ENCODE measurements at regions not wholly inside any gene's neighbourhood (a gene's known extent, or its start where the extent isn't known, plus 50 kb on each side); places are given as distances from the start of the nearest gene placed in this dataset.
"Not testable (repeated sequence)": the region's sequence is repeated elsewhere in the genome, so short reads cannot be mapped to it uniquely, and the experiment has no call there.

DNA sequence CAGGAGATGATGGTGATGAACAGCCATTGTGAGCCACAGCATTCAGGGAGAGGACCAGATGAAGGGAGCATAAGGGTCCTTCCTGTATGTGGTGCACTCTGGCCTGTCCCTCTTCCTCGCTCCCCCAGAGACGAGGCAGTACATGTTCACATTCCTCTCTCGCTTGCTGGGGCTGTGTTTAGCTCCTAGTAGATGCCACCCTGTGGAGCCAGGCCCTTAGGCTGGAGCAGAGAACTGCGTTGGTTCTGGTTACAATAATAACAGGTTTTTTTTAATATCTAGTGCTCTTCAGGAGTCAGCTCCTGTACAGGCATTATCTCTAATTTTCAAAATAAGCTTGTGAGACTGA, 171.1 kb upstream of the MYT1L start:
- DNase-seq, result no peak

DNA sequence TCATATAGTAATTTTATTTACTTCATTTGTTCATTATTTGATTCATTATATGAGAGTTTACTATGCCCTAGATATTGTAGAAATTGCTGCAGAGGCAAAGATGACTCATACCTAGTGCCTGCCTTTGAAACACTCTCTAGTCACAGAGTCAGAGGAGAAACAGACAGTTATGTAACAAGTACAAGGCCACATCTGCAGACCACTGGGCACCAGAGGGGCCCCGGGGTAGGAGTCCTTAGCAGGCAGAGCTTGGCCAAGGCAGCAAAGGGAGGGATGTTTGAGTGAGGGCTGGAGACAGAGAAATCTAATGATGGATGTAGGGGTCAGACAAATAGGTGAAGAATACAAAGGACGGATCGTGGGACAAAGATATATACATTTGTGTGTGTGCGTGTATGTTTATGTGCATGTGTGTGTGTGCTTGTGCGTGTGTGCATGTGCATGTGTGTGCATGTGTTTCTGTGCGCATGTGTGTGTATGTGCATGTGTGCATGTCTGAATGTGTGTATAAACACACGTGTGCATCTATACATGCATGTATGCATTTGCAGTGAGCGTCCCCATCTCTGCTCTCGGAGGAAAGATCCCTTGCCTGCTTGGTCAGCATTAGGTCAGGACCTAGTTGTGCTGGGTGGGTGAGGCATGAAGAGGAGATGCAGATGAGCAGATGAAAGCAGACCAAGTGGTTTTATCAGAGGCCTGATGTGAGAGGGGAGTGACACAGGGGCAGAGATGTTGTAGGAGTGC, 170.6 kb upstream of the MYT1L start:
- no peak for DNase-seq

DNA sequence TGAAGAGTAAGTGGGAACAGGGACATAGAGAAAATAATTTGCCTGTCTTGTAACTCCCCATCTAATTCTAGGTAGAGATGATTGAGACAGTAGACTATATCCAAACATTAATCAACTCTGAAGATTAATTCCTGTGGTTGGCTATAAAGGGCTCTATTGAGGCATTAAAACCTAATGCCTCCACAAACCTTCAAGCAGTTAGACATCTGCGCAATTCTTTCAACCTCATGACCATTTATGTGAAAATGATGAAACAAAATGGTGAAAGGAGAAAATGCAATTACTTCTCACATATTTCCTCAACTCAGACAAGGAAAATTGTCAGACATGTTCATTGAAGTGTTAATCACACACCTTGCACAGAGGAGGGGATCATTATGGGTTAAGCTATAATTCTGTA, 164.5 kb upstream of the MYT1L start:
- no peak for DNase-seq

DNA sequence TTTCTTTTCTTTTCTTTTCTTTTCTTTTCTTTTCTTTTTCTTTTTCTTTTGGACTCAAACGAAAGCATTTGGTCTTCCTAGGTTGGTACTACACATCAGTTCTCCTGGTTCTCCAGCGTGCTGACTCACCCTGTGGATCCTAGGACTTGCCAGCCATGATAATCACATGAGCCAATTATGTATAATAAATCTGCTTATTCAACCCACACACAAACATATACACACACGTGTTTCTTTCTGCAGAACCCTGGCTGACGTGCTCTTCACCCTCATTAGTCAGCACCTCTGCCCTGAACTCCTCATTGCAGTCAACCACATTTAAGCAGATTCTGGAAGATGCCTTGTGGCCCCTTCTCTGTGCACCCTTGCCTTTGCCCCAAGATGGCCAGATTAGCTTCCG, 162.4 kb upstream of the MYT1L start:
- DNase-seq, result no peak

DNA sequence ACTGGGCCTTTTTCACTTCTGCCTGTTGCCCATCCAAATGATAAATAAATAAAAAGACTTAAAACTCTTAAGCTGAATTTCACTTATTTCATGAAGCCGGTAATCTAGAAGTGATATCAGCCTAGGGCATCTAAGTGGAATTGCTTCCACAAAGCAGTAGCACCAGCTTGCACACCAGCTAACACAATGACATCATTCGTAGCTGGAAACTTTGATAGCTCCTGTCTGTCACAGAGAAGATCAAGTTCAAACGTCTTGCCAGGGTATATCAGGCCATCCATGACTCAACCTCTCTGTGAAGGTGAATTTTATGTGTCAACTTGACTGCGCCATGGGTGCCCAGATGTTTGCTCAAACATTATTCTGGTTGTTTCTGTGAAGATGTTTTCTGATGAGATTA, 161.7 kb upstream of the MYT1L start:
- DNase-seq, result no peak

DNA sequence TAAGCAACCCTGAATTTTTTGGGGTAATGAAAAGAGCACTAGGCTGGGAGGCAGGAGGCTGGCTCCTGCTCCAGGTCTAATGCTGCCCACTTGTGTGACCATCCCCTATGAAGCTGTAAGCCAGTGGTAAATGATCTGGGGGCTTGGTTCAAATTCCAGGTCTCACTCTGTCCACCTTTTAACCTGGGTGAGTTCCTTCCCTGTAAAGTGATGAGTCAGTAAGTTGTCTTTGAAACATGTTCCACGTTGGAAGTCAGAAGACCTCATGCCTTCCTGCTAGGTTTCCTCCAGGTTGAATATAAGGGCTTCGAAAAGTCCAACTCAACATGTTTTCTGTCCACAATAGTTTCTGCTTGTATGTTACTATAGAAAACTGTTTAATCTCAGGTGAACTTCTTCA, 160.9 kb upstream of the MYT1L start:
- no peak for DNase-seq

DNA sequence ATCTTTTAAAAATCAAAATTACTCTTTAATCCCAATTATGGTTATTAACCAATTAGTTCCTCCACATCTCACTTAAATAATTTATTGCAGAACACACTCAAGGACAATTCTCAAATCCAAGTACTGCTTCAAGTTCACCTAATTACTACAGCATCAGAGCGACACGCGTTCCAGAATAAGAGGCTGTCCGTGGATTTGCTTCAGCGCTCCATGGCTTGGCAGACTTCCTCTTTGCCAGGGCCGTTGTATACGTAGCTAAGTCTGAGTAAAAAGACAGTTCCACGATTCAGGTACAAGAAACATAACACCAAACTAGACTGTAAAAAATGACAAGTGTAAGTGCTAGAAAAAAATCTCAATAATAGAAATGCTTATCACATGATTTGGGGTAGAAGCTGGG, 153.2 kb upstream of the MYT1L start:
- no peak for DNase-seq

DNA sequence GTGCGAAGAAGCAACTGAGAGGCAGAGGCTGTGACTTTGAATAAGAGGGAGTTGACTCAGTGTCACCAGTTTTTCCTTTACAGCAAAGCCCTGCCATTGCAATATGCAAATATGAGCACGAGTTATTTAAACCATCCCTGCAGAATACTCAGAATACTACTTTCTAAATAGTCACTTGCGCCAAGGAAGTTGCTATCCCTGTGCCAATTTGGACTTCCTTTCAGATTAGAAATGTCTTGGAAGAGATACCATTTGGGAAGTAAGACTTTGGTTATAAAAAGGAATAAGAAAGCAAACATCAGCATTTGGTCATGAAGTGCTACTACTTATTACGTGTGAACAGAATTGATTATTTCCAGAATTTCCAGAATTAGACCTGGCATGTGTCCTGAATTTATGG, 151.8 kb upstream of the MYT1L start:
- no peak for DNase-seq

- DNase-seq, result peak; percentile 90
Measured at GRCh38 chr2:2472881-2473280, 141.8 kb upstream of the MYT1L start.

GRCh38 chr2:2472044-2472443, 141.0 kb upstream of the MYT1L start:
- no peak for DNase-seq

DNA sequence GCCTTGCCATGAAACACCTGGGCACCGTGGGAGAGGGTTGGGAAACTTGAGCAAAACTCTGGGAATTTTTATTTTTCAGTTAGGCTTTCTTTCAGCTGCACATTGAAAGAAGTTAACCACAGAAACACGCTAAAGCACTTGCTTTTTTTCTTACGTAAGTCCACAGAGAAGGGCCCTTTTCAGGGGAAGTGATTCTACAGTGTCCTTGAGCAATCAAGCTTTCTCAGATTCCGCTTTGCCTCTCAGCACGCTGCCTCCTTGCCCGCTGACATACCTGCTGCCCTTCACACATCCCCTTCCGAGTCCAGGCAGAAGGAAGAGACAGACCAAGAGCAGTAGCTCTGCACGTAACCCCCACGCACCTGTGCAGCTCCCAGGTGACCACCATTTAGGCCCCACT, 135.5 kb upstream of the MYT1L start:
- DNase-seq, result no peak

DNA sequence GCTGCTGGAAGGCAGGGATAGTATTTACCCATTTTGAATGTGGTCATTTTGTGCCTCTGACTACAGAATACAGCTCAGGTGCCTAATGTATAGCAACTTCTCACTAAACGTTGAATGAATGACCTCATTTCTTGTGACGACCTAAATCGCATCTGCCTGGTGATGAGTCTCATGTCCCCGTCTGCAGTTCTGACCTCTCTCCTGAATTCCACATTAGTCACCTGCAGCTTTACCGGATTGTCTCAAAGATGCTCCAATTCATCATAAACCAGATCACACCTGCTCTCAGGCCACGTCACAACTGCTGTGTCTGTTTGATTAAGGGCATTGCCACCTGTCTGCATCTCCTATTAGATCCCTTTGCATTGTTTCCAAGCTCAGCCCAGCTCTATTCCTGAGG, 133.6 kb upstream of the MYT1L start:
- DNase-seq, result peak; percentile 90

- no peak for DNase-seq
Measured at GRCh38 chr2:2464094-2464493, 133.0 kb upstream of the MYT1L start.

DNA sequence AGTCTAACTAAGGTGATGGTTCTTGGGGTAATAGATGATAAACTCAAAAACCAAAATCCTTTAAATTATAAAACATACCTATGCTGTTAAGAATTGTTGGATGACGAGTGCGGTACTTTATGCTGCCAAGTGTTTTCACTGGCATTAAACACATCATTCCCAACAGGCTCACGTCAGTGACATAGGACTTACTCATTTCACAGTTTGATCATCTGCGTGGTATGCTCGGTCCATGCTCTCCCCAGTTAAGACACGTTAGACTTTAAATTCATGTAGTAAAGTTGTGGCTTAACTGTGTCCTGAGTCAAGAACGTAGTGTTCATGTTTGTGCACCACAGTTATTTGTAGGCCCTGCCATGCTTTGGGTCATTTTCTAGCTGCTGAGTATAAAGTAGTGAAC, 125.6 kb upstream of the MYT1L start:
- DNase-seq, result no peak

- no peak for DNase-seq
Measured at GRCh38 chr2:2455151-2455550, 124.1 kb upstream of the MYT1L start.

GRCh38 chr2:2452961-2453360, 121.9 kb upstream of the MYT1L start:
- DNase-seq, result no peak

DNA sequence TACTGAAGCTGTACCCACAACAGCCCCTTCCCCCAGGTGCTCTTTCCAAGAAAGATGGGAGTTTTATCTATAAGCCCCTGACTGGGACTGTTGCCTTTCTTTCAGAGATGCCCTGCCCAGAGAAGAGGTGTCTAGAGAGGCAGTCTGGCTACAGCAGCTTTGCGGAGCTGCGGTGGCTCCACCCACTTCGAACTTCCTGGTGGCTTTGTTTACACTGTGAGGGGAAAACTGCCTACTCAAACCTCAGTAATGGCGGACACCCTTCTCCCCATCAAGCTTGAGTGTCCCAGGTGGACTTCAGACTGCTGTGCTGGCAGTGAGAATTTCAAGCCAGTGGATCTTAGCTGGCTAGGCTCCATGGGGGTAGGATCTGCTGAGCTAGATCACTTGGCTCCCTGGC, 120.2 kb upstream of the MYT1L start:
- not testable (repeated sequence) for DNase-seq

DNA sequence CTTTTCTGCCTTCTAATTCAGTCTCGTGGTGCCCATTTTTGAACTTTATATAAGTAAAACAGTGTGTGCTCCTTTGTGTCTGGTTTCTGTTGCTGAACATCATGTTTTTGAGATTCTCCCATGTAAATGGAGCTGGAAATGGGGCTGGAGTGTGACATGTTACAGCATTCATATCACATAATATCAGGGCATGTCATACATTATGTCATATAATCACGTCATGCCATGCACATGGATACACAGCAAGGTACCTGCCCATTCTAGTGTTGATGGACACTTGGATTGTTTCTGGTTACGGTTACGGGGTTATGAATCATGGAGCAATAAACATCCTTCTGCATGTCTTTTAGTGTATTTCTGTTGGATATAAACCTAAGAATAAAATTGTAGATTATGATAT, 117.1 kb upstream of the MYT1L start:
- no peak for DNase-seq

GRCh38 chr2:2422621-2423020, 91.5 kb upstream of the MYT1L start:
- no peak for DNase-seq

GRCh38 chr2:2413525-2413924, 82.5 kb upstream of the MYT1L start:
- DNase-seq, result no peak

DNA sequence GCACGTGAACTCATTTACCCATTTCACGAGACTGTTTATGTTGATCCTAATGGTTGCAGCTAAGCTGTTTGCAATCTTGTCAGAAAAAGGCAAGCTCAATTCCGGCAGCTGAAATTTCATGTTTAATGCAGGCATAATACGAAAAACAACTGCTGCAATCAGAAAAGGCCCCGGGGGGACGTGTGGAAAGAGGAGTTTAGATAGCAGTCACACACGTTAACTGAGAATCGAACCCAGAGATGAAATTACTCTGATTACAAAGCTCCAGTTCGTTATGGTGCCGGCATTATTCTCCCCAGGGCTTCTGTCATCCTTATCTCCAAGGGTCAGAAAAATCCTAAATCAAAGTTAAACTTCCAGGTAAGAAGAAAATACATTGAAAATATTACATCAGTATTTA, 79.9 kb upstream of the MYT1L start:
- DNase-seq, result no peak

GRCh38 chr2:2409481-2409880, 78.4 kb upstream of the MYT1L start:
- no peak for DNase-seq

GRCh38 chr2:2405780-2406179, 74.7 kb upstream of the MYT1L start:
- DNase-seq, result no peak

DNA sequence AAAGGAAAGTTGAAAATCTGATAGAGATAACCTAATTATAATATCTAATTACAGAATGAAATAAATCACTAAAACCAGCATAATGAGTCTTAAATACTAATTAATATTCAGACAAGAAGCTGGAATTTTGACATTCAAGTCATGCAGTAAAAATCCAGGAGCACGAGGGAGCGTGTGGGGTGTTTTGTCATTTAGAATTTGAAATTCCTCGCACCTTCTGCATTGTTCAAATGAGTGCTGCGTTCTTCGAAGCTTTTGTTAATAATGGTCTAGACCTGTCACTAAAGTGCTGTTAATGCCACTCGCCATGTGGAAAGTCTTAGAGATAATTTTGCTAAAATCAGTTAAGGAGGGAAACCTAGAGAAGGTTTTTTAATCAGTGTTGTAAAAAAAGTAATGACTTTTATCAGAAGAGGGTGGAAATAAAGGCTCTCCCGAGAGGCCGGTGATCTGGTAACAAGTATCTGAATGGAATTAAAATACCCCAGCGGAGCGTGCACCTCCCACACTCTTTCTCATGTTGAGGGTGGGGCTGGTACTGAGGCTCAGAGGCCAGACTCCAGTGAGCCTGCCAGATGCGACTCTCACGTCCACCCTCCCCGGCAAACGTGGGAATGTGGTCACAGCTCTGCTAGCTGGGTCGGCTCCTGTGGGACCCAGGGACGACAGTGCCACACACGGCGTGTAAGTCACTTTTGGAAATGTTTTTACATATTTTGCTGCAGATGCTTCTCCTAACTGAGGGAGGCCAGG, 69.4 kb upstream of the MYT1L start:
- DNase-seq, result no peak

GRCh38 chr2:2399396-2399795, 68.3 kb upstream of the MYT1L start:
- DNase-seq, result no peak
